ENCODE measurements at regions not wholly inside any gene's neighbourhood (a gene's known extent, or its start where the extent isn't known, plus 50 kb on each side); places are given as distances from the start of the nearest gene placed in this dataset.

DNA sequence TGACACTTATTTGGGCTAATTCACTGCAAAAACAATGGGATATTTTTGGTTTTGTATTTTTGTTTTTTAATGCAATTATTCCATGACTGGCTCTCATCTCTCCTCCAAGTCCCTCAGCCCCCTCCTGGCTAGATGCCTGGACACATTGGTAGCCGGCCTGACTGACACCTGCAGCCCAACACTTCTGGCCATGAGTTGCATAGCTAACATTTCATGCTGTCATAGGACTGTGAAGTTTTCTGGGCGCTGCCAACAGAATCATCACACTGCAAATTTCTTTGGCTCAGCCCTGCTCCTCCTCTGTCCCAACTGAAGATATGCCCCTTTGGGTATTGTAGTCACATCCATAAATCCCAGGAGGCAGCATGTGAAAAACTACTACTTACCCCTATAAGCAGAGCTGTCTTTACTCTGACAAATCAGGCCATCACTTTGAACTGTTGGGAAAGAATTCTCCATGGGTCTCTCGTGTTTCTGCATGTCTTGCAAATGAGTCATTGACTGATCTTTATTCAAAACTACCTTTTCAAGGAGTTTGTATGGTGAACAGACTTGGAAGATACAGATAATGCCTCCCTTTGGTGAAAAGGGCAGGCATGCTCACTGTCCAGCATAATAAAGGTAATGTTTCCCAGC lies 126.7 kb upstream of the LGR5 start:
- TF ChIP-seq, protein P1, sequence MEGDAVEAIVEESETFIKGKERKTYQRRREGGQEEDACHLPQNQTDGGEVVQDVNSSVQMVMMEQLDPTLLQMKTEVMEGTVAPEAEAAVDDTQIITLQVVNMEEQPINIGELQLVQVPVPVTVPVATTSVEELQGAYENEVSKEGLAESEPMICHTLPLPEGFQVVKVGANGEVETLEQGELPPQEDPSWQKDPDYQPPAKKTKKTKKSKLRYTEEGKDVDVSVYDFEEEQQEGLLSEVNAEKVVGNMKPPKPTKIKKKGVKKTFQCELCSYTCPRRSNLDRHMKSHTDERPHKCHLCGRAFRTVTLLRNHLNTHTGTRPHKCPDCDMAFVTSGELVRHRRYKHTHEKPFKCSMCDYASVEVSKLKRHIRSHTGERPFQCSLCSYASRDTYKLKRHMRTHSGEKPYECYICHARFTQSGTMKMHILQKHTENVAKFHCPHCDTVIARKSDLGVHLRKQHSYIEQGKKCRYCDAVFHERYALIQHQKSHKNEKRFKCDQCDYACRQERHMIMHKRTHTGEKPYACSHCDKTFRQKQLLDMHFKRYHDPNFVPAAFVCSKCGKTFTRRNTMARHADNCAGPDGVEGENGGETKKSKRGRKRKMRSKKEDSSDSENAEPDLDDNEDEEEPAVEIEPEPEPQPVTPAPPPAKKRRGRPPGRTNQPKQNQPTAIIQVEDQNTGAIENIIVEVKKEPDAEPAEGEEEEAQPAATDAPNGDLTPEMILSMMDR (conservative IDR thresholded peaks at IDR 0.05; ENCODE audit: low read length): no peak
- TF ChIP-seq EZH2phosphoT487 (IDR thresholded peaks at IDR 0.05; ENCODE audit: borderline replicate concordance, low read depth, low read length): no peak
